GM23248 (cell line): ENCODE measurements at regions not wholly inside any gene's neighbourhood (a gene's known extent, or its start where the extent isn't known, plus 50 kb on each side); places are given as distances from the start of the nearest gene placed in this dataset.

Source experiments
- DNase-seq: peaks from one replicate; pipeline ENCODE4 v3.0.0-alpha.2; 2015
- H2AFZ ChIP-seq: fragments of 200-600 bp; sonication (generic); 2 replicates; pipeline ENCODE4 v1.6.1; 2016; ENCODE audit warnings: antibody characterized with exemption
- H3F3A ChIP-seq: fragments of 200-600 bp; sonication (generic); 2 replicates; pipeline ENCODE4 v1.6.1; 2016; ENCODE audit warnings: mild to moderate bottlenecking, antibody characterized with exemption, mixed run types; ENCODE audit not compliant: insufficient read depth
- H3K27ac ChIP-seq: fragments of 200-600 bp; sonication (generic); 2 replicates; pipeline ENCODE4 v1.5.1; 2016; ENCODE audit warnings: mild to moderate bottlenecking
- H3K27me3 ChIP-seq: fragments of 200-600 bp; sonication (generic); replicated peaks from 2 replicates; pipeline ENCODE4 v1.6.1; 2016; ENCODE audit warnings: mild to moderate bottlenecking; ENCODE audit not compliant: insufficient read depth
- H3K36me3 ChIP-seq: fragments of 200-600 bp; sonication (generic); 2 replicates; pipeline ENCODE4 v1.6.1; 2016; ENCODE audit warnings: low read depth, mild to moderate bottlenecking
- H3K4me1 ChIP-seq: fragments of 200-600 bp; sonication (generic); 2 replicates; pipeline ENCODE4 v1.6.1; 2016; ENCODE audit warnings: mild to moderate bottlenecking; ENCODE audit not compliant: insufficient read depth
- H3K4me2 ChIP-seq: fragments of 200-600 bp; sonication (generic); one replicate; pipeline ENCODE4 v1.6.1; 2016; ENCODE audit warnings: mild to moderate bottlenecking; ENCODE audit not compliant: unreplicated experiment
- H3K4me3 ChIP-seq: fragments of 200-600 bp; sonication (generic); 2 replicates; pipeline ENCODE4 v1.5.1; 2016; ENCODE audit warnings: mild to moderate bottlenecking
- H3K79me2 ChIP-seq: fragments of 200-600 bp; sonication (generic); 2 replicates; pipeline ENCODE4 v1.6.1; 2016; ENCODE audit warnings: mild to moderate bottlenecking; ENCODE audit not compliant: insufficient read depth
- H3K9ac ChIP-seq: fragments of 200-600 bp; sonication (generic); 2 replicates; pipeline ENCODE4 v1.6.1; 2016; ENCODE audit warnings: mild to moderate bottlenecking
- H3K9me2 ChIP-seq: fragments of 200-600 bp; sonication (generic); 2 replicates; pipeline ENCODE4 v1.6.1; 2016; ENCODE audit warnings: mixed run types, mild to moderate bottlenecking, moderate library complexity; ENCODE audit not compliant: insufficient read depth
- H3K9me3 ChIP-seq: fragments of 200-600 bp; sonication (generic); one replicate; pipeline ENCODE4 v1.6.1; 2017; ENCODE audit warnings: low read depth
- H4K20me1 ChIP-seq: fragments of 200-600 bp; sonication (generic); 2 replicates; pipeline ENCODE4 v1.6.0; 2016; ENCODE audit not compliant: insufficient read depth
- EZH2 ChIP-seq: fragments of 200-600 bp; sonication (generic); IDR thresholded peaks from 2 replicates; pipeline ENCODE4 v1.6.1; 2018; ENCODE audit warnings: antibody characterized with exemption, mild to moderate bottlenecking; ENCODE audit not compliant: insufficient read depth, poor library complexity, severe bottlenecking
- EZH2phosphoT487 ChIP-seq: fragments of 200-600 bp; sonication (generic); IDR thresholded peaks from 2 replicates; pipeline ENCODE4 v1.6.1; 2018; ENCODE audit warnings: antibody characterized with exemption, moderate library complexity, mild to moderate bottlenecking, low read depth; ENCODE audit not compliant: insufficient read depth
- WGBS, 2 experiments: methylation state at CpG; one replicate each; pipeline ENCODE4 v1.1.6; 2015 to 2017; ENCODE audit warnings: low lambda C conversion rate in 2 of 2, low coverage in 1 of 2; ENCODE audit errors: missing lambda C conversion rate in 2 of 2; 5-methylcytosine and 5-hydroxymethylcytosine counted together
- in situ Hi-C: fragments of 300-500 bp; cut with MboI; formaldehyde crosslinking; loops from 2 replicates; pipeline ENCODE4 v1.15.0; 2020

GRCh38 chrX:35023683-35024082, 81.1 kb downstream of the FAM47B start:
- H2AFZ ChIP-seq: no peak overlapping the region
- H3K4me2 ChIP-seq: no peak overlapping the region
- no peak overlapping the region for H3K9ac ChIP-seq
- H3K79me2 ChIP-seq: no peaks in the 10 kb centered on the region
- no peaks in the 10 kb centered on the region for H3F3A ChIP-seq
- DNase-seq: peak; percentile 3
- no peak overlapping the region for H3K4me3 ChIP-seq
- no peak overlapping the region for H3K27ac ChIP-seq
- no peaks in the 10 kb centered on the region for H3K36me3 ChIP-seq
- no peaks in the 10 kb centered on the region for H3K27me3 ChIP-seq
- H3K4me1 ChIP-seq: no peaks in the 10 kb centered on the region
- no peaks in the 10 kb centered on the region for H4K20me1 ChIP-seq
- H3K9me2 ChIP-seq: no peaks in the 10 kb centered on the region
- in situ Hi-C loops: no loop called here
- H3K9me3 ChIP-seq: no peaks in the 10 kb centered on the region
- TF ChIP-seq EZH2: no peak
- no peak for TF ChIP-seq EZH2phosphoT487

- Histone ChIP-seq H3K4me2 (no peak overlapping the region), H3K27ac (no peak overlapping the region), H4K20me1 (no peaks in the 10 kb centered on the region), H2AFZ (no peak overlapping the region), H3K36me3 (no peaks in the 10 kb centered on the region), H3K79me2 (no peaks in the 10 kb centered on the region), H3F3A (no peaks in the 10 kb centered on the region), H3K4me1 (no peaks in the 10 kb centered on the region), H3K27me3 (no peaks in the 10 kb centered on the region), H3K9me2 (no peaks in the 10 kb centered on the region), H3K9ac (no peak overlapping the region), H3K4me3 (no peak overlapping the region), H3K9me3 (no peaks in the 10 kb centered on the region)
- TF ChIP-seq EZH2phosphoT487 (no peak), EZH2 (no peak)
- DNase-seq: no peak
- 32 to 43% methylated on average over 2 of the region's 2 CpGs for WGBS, 2 experiments
- in situ Hi-C loops: no loop called here
Measured at GRCh38 chrX:35025820-35026219, 83.2 kb downstream of the FAM47B start.

GRCh38 chrX:35040871-35041270, 98.3 kb downstream of the FAM47B start:
- H3K27me3 ChIP-seq: no peaks in the 10 kb centered on the region
- H3K4me1 ChIP-seq: no peaks in the 10 kb centered on the region
- no peak overlapping the region for H3K27ac ChIP-seq
- DNase-seq: no peak
- H3K9me3 ChIP-seq: no peaks in the 10 kb centered on the region
- no peaks in the 10 kb centered on the region for H3K9me2 ChIP-seq
- H3K4me3 ChIP-seq: no peak overlapping the region
- WGBS, 2 experiments: 0% methylated on average over 1 of the region's 1 CpG
- no peaks in the 10 kb centered on the region for H3K79me2 ChIP-seq
- H3K9ac ChIP-seq: no peak overlapping the region
- no peaks in the 10 kb centered on the region for H3F3A ChIP-seq
- in situ Hi-C loops: no loop called here
- H2AFZ ChIP-seq: no peak overlapping the region
- H4K20me1 ChIP-seq: no peaks in the 10 kb centered on the region
- no peak for TF ChIP-seq EZH2phosphoT487
- TF ChIP-seq EZH2: no peak
- no peaks in the 10 kb centered on the region for H3K36me3 ChIP-seq
- H3K4me2 ChIP-seq: no peak overlapping the region

GRCh38 chrX:35046660-35047296, 104.2 kb downstream of the FAM47B start:
- 18 to 19% methylated on average over 4 of the region's 4 CpGs for WGBS, 2 experiments
- Histone ChIP-seq H3K4me3 (no peak overlapping the region), H3K79me2 (no peaks in the 10 kb centered on the region), H3K9me2 (no peaks in the 10 kb centered on the region), H4K20me1 (no peaks in the 10 kb centered on the region), H3K9ac (no peak overlapping the region), H3F3A (no peaks in the 10 kb centered on the region), H3K36me3 (no peaks in the 10 kb centered on the region), H3K9me3 (no peaks in the 10 kb centered on the region), H3K27me3 (no peaks in the 10 kb centered on the region), H2AFZ (no peak overlapping the region), H3K27ac (no peak overlapping the region), H3K4me2 (no peak overlapping the region), H3K4me1 (no peaks in the 10 kb centered on the region)
- no peak for DNase-seq
- in situ Hi-C loops: no loop called here
- TF ChIP-seq EZH2phosphoT487 (no peak), EZH2 (no peak)

GRCh38 chrX:35076061-35076460, 133.5 kb downstream of the FAM47B start:
- H3K4me1 ChIP-seq: no peaks in the 10 kb centered on the region
- no peak for TF ChIP-seq EZH2phosphoT487
- no peak for DNase-seq
- H3K9me3 ChIP-seq: no peaks in the 10 kb centered on the region
- H3K9me2 ChIP-seq: no peaks in the 10 kb centered on the region
- H3K9ac ChIP-seq: no peak overlapping the region
- no peak overlapping the region for H3K4me2 ChIP-seq
- in situ Hi-C loops: no loop called here
- no peaks in the 10 kb centered on the region for H3F3A ChIP-seq
- no peak overlapping the region for H3K4me3 ChIP-seq
- H3K36me3 ChIP-seq: no peaks in the 10 kb centered on the region
- H3K79me2 ChIP-seq: no peaks in the 10 kb centered on the region
- H3K27me3 ChIP-seq: no peaks in the 10 kb centered on the region
- no peaks in the 10 kb centered on the region for H4K20me1 ChIP-seq
- H2AFZ ChIP-seq: no peak overlapping the region
- 13% methylated on average over 1 of the region's 1 CpG; no CpG with 5 or more reads in 1 of the 2 experiments for WGBS, 2 experiments
- H3K27ac ChIP-seq: no peak overlapping the region
